ENCODE measurements at regions not wholly inside any gene's neighbourhood (a gene's known extent, or its start where the extent isn't known, plus 50 kb on each side); places are given as distances from the start of the nearest gene placed in this dataset.

DNA sequence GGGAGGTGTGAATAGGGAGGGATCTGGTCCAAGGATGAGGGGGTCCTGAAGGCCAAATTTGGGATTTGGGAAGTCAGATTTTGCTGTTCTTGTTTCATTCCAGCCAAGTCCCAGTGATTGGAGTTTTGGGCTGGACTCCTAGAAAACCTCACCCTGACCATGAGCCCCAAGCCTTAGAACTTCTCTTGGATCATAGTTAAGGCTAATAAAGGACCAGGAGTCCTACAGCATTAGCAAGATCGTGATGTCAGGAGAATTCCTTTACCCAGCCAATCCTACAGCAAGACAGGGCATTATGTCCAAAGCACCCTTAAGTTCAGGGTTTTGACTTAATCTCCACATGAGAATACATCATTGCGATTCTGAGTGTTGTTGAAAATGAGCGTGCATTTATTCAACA is 85.0 kb downstream of the SOX9 start:
- DNase-seq (ENCODE audit: low read depth, low spot score) = no peak
- POLR2A ChIA-PET = no interaction called here
- CTCF ChIA-PET = no interaction called here
- no peak overlapping the region for H3K4me3 ChIP-seq (ENCODE audit: low read depth, low read length)
- TF ChIP-seq, protein P1, sequence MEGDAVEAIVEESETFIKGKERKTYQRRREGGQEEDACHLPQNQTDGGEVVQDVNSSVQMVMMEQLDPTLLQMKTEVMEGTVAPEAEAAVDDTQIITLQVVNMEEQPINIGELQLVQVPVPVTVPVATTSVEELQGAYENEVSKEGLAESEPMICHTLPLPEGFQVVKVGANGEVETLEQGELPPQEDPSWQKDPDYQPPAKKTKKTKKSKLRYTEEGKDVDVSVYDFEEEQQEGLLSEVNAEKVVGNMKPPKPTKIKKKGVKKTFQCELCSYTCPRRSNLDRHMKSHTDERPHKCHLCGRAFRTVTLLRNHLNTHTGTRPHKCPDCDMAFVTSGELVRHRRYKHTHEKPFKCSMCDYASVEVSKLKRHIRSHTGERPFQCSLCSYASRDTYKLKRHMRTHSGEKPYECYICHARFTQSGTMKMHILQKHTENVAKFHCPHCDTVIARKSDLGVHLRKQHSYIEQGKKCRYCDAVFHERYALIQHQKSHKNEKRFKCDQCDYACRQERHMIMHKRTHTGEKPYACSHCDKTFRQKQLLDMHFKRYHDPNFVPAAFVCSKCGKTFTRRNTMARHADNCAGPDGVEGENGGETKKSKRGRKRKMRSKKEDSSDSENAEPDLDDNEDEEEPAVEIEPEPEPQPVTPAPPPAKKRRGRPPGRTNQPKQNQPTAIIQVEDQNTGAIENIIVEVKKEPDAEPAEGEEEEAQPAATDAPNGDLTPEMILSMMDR (IDR thresholded peaks at IDR 0.05; ENCODE audit: insufficient read depth, low read length, missing control alignments) = no peak

DNA sequence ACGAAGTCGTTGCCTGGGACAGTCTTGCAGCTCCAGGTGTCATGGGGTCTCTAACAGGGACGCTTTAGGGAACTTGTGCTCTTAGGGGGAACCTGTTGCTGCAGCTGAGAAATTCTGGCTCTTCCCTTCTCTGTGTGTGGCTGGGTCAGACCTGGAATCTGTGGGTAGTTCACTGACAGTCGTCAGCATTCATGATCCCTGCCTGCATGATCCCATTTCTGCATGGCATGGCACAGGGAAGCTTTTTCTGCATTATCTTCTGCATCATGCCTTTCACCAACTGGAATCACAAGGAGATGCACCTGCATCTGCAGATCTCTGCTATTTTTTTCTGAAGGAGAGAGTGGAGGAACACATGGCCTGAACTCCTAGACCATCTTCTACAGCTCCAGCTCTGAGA is 85.6 kb downstream of the SOX9 start:
- CTCF ChIA-PET = no interaction called here
- TF ChIP-seq, protein P1 (IDR thresholded peaks at IDR 0.05; ENCODE audit: insufficient read depth, low read length, missing control alignments) = no peak
- POLR2A ChIA-PET = no interaction called here
- DNase-seq (ENCODE audit: low read depth, low spot score) = no peak
- H3K4me3 ChIP-seq (ENCODE audit: low read depth, low read length) = no peak overlapping the region

- ChIA-PET POLR2A (no interaction called here), CTCF (no interaction called here)
- H3K4me3 ChIP-seq (ENCODE audit: low read depth, low read length) = no peak overlapping the region
- no peak for DNase-seq (ENCODE audit: low read depth, low spot score)
- TF ChIP-seq, protein P1 (IDR thresholded peaks at IDR 0.05; ENCODE audit: insufficient read depth, low read length, missing control alignments) = no peak
These were observed 88.0 kb downstream of the SOX9 start for GRCh38 chr17:72208832-72209231.

DNA sequence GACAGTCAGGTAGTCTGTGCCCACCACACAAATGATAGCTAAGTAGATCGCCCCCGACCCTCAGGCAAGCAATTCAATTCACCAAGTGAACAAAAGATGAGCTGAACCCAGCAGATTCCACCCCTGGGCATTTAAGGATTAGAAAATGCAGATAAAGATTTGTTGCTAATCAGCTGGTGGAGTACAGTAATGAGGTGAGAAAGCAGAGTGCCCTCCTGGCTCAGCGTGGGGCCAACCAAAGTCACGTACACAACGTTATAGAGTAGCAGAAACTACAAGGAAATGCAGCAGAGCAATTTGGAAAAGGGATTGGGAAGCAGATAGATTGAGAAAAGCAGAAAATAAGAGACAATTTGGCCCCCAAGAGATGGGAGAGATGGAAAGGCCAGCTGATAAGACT is 91.2 kb downstream of the SOX9 start:
- TF ChIP-seq, protein P1 (IDR thresholded peaks at IDR 0.05; ENCODE audit: insufficient read depth, low read length, missing control alignments) = no peak
- CTCF ChIA-PET = no interaction called here
- POLR2A ChIA-PET = no interaction called here

GRCh38 chr17:72215490-72215889 is 94.7 kb downstream of the SOX9 start:
- ChIA-PET POLR2A (no interaction called here), CTCF (no interaction called here)
- no peak overlapping the region for H3K4me3 ChIP-seq (ENCODE audit: low read depth, low read length)
- no peak for DNase-seq (ENCODE audit: low read depth, low spot score)
- TF ChIP-seq, protein P1 (IDR thresholded peaks at IDR 0.05; ENCODE audit: insufficient read depth, low read length, missing control alignments) = no peak

More for the DNA sequence above, 91.2 kb downstream of the SOX9 start:
- no peak overlapping the region for H3K4me3 ChIP-seq (ENCODE audit: low read depth, low read length)
- no peak for DNase-seq (ENCODE audit: low read depth, low spot score)

DNA sequence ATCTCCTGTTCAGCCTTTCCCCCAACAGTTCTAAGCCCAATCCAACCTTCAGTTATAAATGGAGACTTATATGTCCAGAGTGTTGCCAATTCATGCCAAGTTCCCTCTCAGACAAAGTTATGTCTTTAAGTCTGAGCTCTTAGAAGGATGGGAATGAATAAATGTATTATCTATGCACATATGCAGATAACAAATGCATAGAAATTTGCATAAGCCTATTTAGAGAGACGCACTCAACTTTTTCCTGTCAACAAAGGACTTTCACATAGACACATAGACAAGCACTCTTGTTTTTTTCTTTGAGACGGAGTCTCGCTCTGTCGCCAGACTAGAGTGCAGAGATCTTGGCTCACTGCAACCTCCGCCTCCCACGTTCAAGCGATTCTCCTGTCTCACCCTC is 95.1 kb downstream of the SOX9 start:
- ChIA-PET POLR2A (no interaction called here), CTCF (no interaction called here)
- H3K4me3 ChIP-seq (ENCODE audit: low read depth, low read length) = no peak overlapping the region
- TF ChIP-seq, protein P1 (IDR thresholded peaks at IDR 0.05; ENCODE audit: insufficient read depth, low read length, missing control alignments) = no peak
- DNase-seq (ENCODE audit: low read depth, low spot score) = no peak
